ENCODE measurements at regions not wholly inside any gene's neighbourhood (a gene's known extent, or its start where the extent isn't known, plus 50 kb on each side); places are given as distances from the start of the nearest gene placed in this dataset.
"Not testable (repeated sequence)": the region's sequence is repeated elsewhere in the genome, so short reads cannot be mapped to it uniquely, and the experiment has no call there.

DNA sequence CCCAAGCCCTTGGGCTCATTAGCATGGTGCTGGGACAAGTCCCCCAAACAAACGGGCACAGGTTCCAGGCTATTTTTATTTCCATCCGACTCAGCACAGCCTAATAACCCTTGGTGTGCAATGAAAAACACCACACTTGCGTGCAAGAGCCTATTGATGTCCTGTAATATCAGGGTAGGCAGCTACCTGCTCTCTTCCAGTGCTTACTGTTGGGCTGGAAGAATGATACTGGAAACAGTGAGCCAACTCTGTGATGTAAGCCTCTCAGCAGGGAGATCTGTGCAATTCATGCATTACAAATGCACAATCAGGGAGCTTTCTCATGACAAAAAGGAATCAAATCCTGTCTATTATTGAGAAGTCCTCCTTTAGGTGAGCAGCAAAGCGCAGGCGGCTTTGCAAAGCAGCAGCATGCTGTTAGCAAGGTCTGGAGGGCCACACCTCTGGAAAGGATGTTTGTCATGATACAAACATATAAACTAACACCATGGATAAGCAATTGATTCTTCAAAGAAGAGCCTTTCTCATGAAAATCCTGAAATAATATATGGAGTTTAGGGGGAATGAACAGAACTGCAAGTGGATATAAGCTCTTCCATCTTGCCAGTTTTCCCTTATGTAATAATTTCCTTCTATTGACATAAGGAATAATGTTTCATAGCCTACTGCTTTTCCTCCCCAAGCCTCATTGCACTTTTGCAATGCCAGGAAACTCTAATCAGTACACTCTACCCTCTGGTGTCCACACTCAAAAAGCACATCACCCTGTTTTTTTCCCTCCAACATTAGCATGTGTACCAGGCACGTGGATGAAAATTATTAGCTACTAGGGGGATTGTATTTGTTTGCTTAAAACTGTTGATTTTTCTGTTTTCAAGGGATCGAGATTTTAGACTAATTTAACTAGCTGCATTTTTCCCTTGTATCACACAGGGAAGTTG lies 151.1 kb downstream of the ATP6V0E2 start:
- not testable (repeated sequence) for H3K27ac Mint-ChIP-seq; ATAC-seq (ENCODE audit: low read depth in 2 of 2); H3K9me3 Mint-ChIP-seq; H3K4me3 ChIP-seq (ENCODE audit: low read depth, low read length); H3K27me3 Mint-ChIP-seq; H3K4me3 Mint-ChIP-seq; H3K4me1 Mint-ChIP-seq; H3K27me3 ChIP-seq (ENCODE audit: control insufficient read depth, insufficient read depth, low read length); H3K9me3 ChIP-seq (ENCODE audit: control insufficient read depth in 2 of 2, low read length in 2 of 2); H3K36me3 ChIP-seq (ENCODE audit: control insufficient read depth, insufficient read depth, low read length); H3K4me1 ChIP-seq (ENCODE audit: control insufficient read depth, insufficient read depth, low read length, poor library complexity, severe bottlenecking); H3K27ac ChIP-seq (ENCODE audit: insufficient read depth, low read length, poor library complexity, severe bottlenecking); H3K36me3 Mint-ChIP-seq; DNase-seq

DNA sequence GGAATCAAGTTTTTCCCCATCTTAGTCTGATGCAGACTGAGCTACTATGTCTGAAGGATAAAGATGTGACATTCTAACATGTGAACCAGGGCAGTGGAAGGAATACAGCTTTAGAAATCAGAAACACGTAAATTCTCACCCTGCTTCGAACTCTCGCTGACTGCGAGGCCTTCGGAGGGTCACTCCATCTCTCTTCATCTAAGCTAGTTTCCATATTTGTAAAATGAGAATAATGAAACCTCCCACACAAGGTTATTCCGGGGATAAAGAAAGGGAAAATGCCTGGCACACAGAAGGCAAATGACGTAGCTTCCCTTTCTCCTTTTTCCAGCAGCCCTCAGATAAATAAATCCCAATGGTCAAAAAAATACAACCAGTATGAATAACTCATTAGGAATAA lies 152.0 kb downstream of the ATP6V0E2 start:
- not testable (repeated sequence) for H3K27ac ChIP-seq (ENCODE audit: insufficient read depth, low read length, poor library complexity, severe bottlenecking); ATAC-seq (ENCODE audit: low read depth in 2 of 2); H3K36me3 ChIP-seq (ENCODE audit: control insufficient read depth, insufficient read depth, low read length); H3K4me3 Mint-ChIP-seq; H3K4me3 ChIP-seq (ENCODE audit: low read depth, low read length); H3K27me3 ChIP-seq (ENCODE audit: control insufficient read depth, insufficient read depth, low read length); H3K27me3 Mint-ChIP-seq; H3K4me1 ChIP-seq (ENCODE audit: control insufficient read depth, insufficient read depth, low read length, poor library complexity, severe bottlenecking); H3K36me3 Mint-ChIP-seq; H3K27ac Mint-ChIP-seq; H3K4me1 Mint-ChIP-seq; DNase-seq; H3K9me3 Mint-ChIP-seq; H3K9me3 ChIP-seq (ENCODE audit: control insufficient read depth in 2 of 2, low read length in 2 of 2)

DNA sequence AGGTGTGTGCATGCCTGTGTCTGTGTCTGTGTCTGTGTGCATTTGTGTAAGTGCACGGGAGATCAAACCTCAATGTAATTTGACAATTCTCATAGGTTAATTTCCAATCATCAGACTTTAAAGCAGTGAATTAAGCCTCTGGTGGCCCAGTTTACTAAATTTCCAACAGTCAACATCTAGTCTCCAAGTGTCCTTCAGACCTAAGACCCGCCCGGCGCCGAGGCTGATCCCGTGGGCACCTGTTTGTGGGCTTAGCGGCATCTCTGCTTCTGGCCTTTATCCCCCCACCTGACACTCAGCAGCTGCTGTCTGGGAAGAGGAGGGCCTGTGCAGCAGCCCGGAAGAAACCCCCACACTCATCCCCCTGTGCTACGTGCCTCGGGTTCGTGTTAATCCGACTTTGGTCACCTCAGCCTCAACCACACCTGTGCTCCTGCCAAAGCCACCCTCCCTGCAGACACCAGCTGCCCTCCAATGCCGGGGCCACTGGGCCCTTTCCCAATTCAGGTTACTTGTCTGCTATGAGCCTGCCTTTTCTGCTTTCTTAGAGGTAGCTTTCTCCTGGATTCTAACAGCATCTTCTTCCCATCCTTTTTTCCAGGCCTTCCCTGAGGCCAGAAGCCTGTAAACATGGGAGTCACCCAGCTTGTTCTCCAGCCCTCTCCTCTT lies 154.7 kb downstream of the ATP6V0E2 start:
- not testable (repeated sequence) for H3K4me1 ChIP-seq (ENCODE audit: control insufficient read depth, insufficient read depth, low read length, poor library complexity, severe bottlenecking); H3K9me3 ChIP-seq (ENCODE audit: control insufficient read depth in 2 of 2, low read length in 2 of 2); H3K27ac Mint-ChIP-seq; H3K4me3 Mint-ChIP-seq; H3K36me3 ChIP-seq (ENCODE audit: control insufficient read depth, insufficient read depth, low read length); H3K27ac ChIP-seq (ENCODE audit: insufficient read depth, low read length, poor library complexity, severe bottlenecking); H3K4me3 ChIP-seq (ENCODE audit: low read depth, low read length); H3K9me3 Mint-ChIP-seq; H3K4me1 Mint-ChIP-seq; H3K27me3 ChIP-seq (ENCODE audit: control insufficient read depth, insufficient read depth, low read length); DNase-seq; H3K36me3 Mint-ChIP-seq; ATAC-seq (ENCODE audit: low read depth in 2 of 2); H3K27me3 Mint-ChIP-seq

DNA sequence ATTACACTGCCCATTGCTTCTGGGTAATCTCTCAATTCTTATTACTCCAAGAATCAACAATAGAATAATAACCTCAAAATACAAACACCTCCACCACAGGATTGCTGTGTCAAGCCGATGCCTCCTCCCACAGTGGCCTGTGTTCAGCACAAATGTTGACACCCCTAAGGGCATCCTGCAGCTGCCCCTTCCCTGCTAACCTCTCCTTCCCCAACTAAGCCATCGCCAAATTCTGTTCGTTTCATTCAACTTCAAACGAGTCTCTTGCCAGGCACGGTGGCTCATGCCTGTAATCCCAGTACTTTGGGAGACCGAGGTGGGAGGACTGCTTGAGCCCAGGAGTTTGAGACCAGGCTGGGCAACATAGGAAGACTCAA lies 155.2 kb downstream of the ATP6V0E2 start:
- DNase-seq; H3K27ac ChIP-seq (ENCODE audit: insufficient read depth, low read length, poor library complexity, severe bottlenecking); H3K4me3 ChIP-seq (ENCODE audit: low read depth, low read length); H3K27me3 ChIP-seq (ENCODE audit: control insufficient read depth, insufficient read depth, low read length); H3K36me3 Mint-ChIP-seq; H3K9me3 ChIP-seq (ENCODE audit: control insufficient read depth in 2 of 2, low read length in 2 of 2); H3K4me1 Mint-ChIP-seq; H3K4me1 ChIP-seq (ENCODE audit: control insufficient read depth, insufficient read depth, low read length, poor library complexity, severe bottlenecking); ATAC-seq (ENCODE audit: low read depth in 2 of 2); H3K9me3 Mint-ChIP-seq; H3K27ac Mint-ChIP-seq; H3K27me3 Mint-ChIP-seq; H3K4me3 Mint-ChIP-seq; H3K36me3 ChIP-seq (ENCODE audit: control insufficient read depth, insufficient read depth, low read length): not testable (repeated sequence)

DNA sequence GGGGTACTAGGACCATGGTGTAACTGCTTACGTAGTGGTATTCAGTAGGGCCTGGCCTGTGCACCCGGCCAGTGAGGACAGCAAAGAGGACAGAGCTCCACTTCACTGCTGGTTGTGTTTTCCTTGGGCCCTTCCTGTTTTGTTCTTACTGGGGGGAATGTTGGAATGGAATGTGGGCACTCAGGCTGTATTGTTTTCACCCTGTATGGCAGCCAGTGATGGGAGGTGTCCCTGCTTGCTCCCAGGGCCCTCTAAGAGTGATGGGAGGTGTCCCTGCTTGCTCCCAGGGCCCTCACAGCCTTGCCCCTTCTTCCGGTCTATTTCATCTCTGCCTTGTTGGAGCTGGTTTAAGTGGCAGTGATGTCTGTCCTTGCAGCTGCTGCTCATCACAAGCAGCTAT lies 158.0 kb downstream of the ATP6V0E2 start:
- H3K27ac Mint-ChIP-seq; H3K27me3 Mint-ChIP-seq; H3K9me3 Mint-ChIP-seq; H3K9me3 ChIP-seq (ENCODE audit: control insufficient read depth in 2 of 2, low read length in 2 of 2); DNase-seq; H3K36me3 ChIP-seq (ENCODE audit: control insufficient read depth, insufficient read depth, low read length); H3K4me1 ChIP-seq (ENCODE audit: control insufficient read depth, insufficient read depth, low read length, poor library complexity, severe bottlenecking); H3K36me3 Mint-ChIP-seq; H3K27me3 ChIP-seq (ENCODE audit: control insufficient read depth, insufficient read depth, low read length); H3K4me3 ChIP-seq (ENCODE audit: low read depth, low read length); H3K27ac ChIP-seq (ENCODE audit: insufficient read depth, low read length, poor library complexity, severe bottlenecking); H3K4me1 Mint-ChIP-seq; ATAC-seq (ENCODE audit: low read depth in 2 of 2); H3K4me3 Mint-ChIP-seq: not testable (repeated sequence)

DNA sequence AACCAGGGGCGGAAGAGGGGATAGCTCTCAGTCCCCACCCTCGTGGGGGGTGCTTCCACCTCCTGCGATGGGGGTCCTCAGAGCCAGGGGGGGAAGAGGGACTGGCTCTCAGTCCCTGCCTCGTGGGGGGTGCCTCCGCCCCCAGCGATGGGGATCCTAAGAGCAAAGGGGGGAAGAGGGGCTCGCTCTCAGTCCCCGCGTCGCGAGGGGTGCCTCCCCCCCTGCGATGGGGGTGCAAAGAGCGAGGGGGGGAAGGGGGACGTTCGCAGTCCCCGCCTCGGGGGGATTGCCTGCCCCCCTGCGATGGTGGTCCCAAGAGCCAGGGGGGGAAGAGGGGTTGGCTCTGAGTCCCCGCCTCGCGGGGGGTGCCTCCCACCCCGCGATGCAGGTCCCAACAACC lies 159.9 kb downstream of the ATP6V0E2 start:
- not testable (repeated sequence) for H3K4me3 Mint-ChIP-seq; H3K27ac ChIP-seq (ENCODE audit: insufficient read depth, low read length, poor library complexity, severe bottlenecking); H3K27ac Mint-ChIP-seq; H3K4me1 Mint-ChIP-seq; H3K27me3 ChIP-seq (ENCODE audit: control insufficient read depth, insufficient read depth, low read length); H3K27me3 Mint-ChIP-seq; H3K9me3 ChIP-seq (ENCODE audit: control insufficient read depth in 2 of 2, low read length in 2 of 2); H3K36me3 ChIP-seq (ENCODE audit: control insufficient read depth, insufficient read depth, low read length); ATAC-seq (ENCODE audit: low read depth in 2 of 2); H3K4me3 ChIP-seq (ENCODE audit: low read depth, low read length); H3K4me1 ChIP-seq (ENCODE audit: control insufficient read depth, insufficient read depth, low read length, poor library complexity, severe bottlenecking); DNase-seq; H3K36me3 Mint-ChIP-seq; H3K9me3 Mint-ChIP-seq

DNA sequence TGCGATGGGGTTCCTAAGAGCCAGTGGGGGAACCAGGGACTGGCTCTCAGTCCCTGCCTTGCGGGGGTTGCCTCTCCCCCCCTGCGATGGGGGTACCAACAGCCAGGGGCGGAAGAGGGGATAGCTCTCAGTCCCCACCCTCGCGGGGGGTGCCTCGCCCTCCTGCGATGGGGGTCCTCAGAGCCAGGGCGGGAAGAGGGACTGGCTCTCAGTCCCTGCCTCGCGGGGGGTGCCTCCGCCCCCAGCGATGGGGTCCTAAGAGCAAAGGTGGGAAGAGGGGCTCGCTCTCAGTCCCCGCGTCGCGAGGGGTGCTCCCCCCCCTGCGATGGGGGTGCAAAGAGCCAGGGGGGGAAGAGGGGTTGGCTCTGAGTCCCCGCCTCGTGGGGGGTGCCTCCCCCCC lies 162.0 kb downstream of the ATP6V0E2 start:
- H3K4me1 ChIP-seq (ENCODE audit: control insufficient read depth, insufficient read depth, low read length, poor library complexity, severe bottlenecking); H3K9me3 Mint-ChIP-seq; H3K4me3 ChIP-seq (ENCODE audit: low read depth, low read length); H3K36me3 ChIP-seq (ENCODE audit: control insufficient read depth, insufficient read depth, low read length); H3K27me3 ChIP-seq (ENCODE audit: control insufficient read depth, insufficient read depth, low read length); H3K36me3 Mint-ChIP-seq; H3K27ac ChIP-seq (ENCODE audit: insufficient read depth, low read length, poor library complexity, severe bottlenecking); H3K4me3 Mint-ChIP-seq; H3K27me3 Mint-ChIP-seq; H3K9me3 ChIP-seq (ENCODE audit: control insufficient read depth in 2 of 2, low read length in 2 of 2); H3K27ac Mint-ChIP-seq; H3K4me1 Mint-ChIP-seq; ATAC-seq (ENCODE audit: low read depth in 2 of 2); DNase-seq: not testable (repeated sequence)

DNA sequence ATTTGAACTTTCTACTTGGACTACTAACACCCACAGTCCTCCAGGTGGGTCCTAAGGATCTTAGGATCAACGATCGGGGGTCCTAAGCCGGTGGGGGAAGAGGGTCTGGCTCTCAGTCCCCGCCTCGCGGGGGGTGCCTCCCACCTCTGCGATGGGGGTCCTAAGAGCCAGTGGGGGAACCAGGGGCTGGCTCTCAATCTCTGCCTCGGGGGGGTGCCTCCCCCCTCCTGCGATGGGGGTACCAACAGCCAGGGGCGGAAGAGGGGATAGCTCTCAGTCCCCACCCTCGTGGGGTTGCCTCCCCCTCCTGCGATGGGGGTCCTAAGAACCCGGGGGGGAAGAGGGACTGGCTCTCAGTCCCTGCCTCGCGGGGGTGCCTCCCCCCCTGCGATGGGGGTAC lies 165.3 kb downstream of the ATP6V0E2 start:
- H3K4me3 Mint-ChIP-seq; DNase-seq; H3K27me3 ChIP-seq (ENCODE audit: control insufficient read depth, insufficient read depth, low read length); H3K27ac Mint-ChIP-seq; H3K9me3 ChIP-seq (ENCODE audit: control insufficient read depth in 2 of 2, low read length in 2 of 2); H3K27me3 Mint-ChIP-seq; H3K27ac ChIP-seq (ENCODE audit: insufficient read depth, low read length, poor library complexity, severe bottlenecking); H3K36me3 Mint-ChIP-seq; ATAC-seq (ENCODE audit: low read depth in 2 of 2); H3K9me3 Mint-ChIP-seq; H3K36me3 ChIP-seq (ENCODE audit: control insufficient read depth, insufficient read depth, low read length); H3K4me1 Mint-ChIP-seq; H3K4me3 ChIP-seq (ENCODE audit: low read depth, low read length); H3K4me1 ChIP-seq (ENCODE audit: control insufficient read depth, insufficient read depth, low read length, poor library complexity, severe bottlenecking): not testable (repeated sequence)
